Duodenal mucosa (tissue), 2 donors: ENCODE measurements at regions not wholly inside any gene's neighbourhood (a gene's known extent, or its start where the extent isn't known, plus 50 kb on each side); places are given as distances from the start of the nearest gene placed in this dataset.
"Not testable (repeated sequence)": the region's sequence is repeated elsewhere in the genome, so short reads cannot be mapped to it uniquely, and the experiment has no call there.

Experiments used
- H3K27ac ChIP-seq: one replicate; pipeline ENCODE4 v1.7.0; 2013; ENCODE audit warnings: low read depth, low read length
- H3K27me3 ChIP-seq, 2 donors: one replicate each; pipeline ENCODE4 v1.7.0; 2013; ENCODE audit warnings: low read length in 2 of 2, control low read depth in 1 of 2; ENCODE audit not compliant: insufficient read depth in 2 of 2, control insufficient read depth in 1 of 2
- H3K36me3 ChIP-seq, 2 donors: one replicate each; pipeline ENCODE4 v1.7.0; 2013; ENCODE audit warnings: low read length in 2 of 2, control low read depth in 1 of 2; ENCODE audit not compliant: insufficient read depth in 2 of 2, control insufficient read depth in 1 of 2
- H3K4me1 ChIP-seq, 2 donors: one replicate each; pipeline ENCODE4 v1.7.0; 2013; ENCODE audit warnings: low read length in 2 of 2, control low read depth in 1 of 2; ENCODE audit not compliant: insufficient read depth in 2 of 2, control insufficient read depth in 1 of 2
- H3K4me3 ChIP-seq, 2 donors: one replicate each; pipeline ENCODE4 v1.7.0; 2013; ENCODE audit warnings: low read length in 2 of 2, low read depth in 1 of 2
- H3K9ac ChIP-seq, 2 donors: one replicate each; pipeline ENCODE4 v1.7.0; 2013; ENCODE audit warnings: low read length in 2 of 2, low read depth in 1 of 2
- H3K9me3 ChIP-seq, 2 donors: one replicate each; pipeline ENCODE4 v1.7.0; 2013; ENCODE audit warnings: low read length in 2 of 2, control low read depth in 1 of 2; ENCODE audit not compliant: control insufficient read depth in 1 of 2

DNA sequence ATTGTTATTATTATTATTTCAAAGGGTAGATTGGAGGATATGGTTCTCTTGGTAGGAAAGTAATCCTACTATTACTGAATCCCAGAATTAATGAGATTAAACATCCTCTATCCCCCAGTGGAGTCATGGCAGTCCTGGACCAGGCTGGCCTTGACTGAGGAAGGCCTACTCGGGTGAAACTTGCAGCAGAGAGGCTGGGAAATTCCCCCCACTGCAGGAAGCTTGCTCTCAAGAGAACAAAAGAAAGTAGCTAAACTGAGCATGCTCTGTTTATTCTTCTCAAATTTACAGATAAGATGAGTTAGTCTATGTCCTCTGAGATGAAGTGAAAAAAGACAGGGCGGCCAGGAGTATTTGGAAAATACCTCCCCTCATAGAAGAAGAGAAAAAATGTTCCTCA lies 233.9 kb upstream of the RPS23 start:
- no peaks in the 10 kb centered on the region for H3K36me3 ChIP-seq
- no peak overlapping the region for H3K4me3 ChIP-seq
- H3K9me3 ChIP-seq = no peaks in the 10 kb centered on the region
- H3K27ac ChIP-seq = no peak overlapping the region
- H3K27me3 ChIP-seq = no peaks in the 10 kb centered on the region
- H3K4me1 ChIP-seq = no peaks in the 10 kb centered on the region
- H3K9ac ChIP-seq = no peak overlapping the region

DNA sequence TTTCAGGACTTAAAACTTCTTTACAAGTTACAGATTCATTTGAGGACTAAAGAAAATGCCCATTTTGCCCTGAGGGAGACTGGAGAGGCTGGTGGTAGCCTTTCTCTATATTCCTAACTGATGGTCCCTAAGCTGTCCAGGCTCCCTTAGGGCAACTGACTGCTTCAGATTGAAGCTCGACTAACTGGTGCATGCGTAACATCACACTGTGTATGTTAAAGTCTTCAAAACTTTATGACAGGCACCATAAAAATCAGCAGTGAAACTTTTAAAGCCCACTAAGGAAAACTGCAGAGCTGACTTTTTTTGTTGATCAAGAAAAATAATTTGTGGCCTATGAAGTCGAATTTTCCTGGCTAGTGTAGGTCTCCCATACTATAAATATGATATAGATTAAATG lies 233.0 kb upstream of the RPS23 start:
- Histone ChIP-seq H3K9ac (no peak overlapping the region), H3K36me3 (no peaks in the 10 kb centered on the region), H3K9me3 (peaks cover 0 to 6% of the 10 kb centered on the region in 2 donors), H3K27me3 (no peaks in the 10 kb centered on the region), H3K4me3 (no peak overlapping the region), H3K4me1 (no peaks in the 10 kb centered on the region), H3K27ac (no peak overlapping the region)

DNA sequence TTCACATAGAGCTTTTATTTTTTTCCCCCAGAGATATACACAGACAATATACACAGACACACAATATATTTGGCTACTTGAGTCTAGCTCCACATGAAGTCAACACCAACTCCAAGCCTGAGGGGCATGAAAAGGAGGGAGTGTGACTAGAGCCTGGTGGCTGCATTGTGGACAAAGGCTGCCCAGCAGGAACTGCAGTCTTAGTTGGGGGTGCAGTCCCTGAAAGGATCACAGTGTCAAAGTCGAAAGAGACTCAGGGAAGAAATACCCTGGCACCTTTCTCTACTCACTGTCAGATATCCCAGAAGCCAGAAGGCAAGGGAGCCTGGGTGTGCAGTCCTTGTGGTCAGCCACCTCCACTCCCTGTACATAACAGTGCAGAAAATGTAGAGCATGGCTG lies 231.6 kb upstream of the RPS23 start:
- Histone ChIP-seq H3K9ac (no peak overlapping the region), H3K4me1 (no peaks in the 10 kb centered on the region), H3K27me3 (no peaks in the 10 kb centered on the region), H3K9me3 (peaks cover 0 to 6% of the 10 kb centered on the region in 2 donors), H3K36me3 (no peaks in the 10 kb centered on the region), H3K4me3 (no peak overlapping the region), H3K27ac (no peak overlapping the region)

DNA sequence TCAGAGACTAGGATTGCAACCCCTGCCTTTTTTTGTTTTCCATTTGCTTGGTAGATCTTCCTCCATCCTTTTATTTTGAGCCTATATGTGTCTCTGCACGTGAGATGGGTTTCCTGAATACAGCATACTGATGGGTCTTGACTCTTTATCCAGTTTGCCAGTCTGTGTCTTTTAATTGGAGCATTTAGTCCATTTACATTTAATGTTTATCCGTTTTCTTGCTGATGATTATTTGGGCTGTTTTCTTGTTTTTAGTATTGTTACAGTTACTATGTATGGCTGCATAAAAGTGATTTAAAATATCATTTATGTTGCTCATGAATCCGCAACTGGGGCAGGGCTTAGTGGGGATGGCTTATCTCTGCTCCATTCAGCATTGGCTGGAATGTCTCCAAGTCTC lies 228.2 kb upstream of the RPS23 start:
- H3K4me1 ChIP-seq, H3K27me3 ChIP-seq, H3K36me3 ChIP-seq, H3K27ac ChIP-seq, H3K4me3 ChIP-seq, H3K9me3 ChIP-seq, H3K9ac ChIP-seq: not testable (repeated sequence)

DNA sequence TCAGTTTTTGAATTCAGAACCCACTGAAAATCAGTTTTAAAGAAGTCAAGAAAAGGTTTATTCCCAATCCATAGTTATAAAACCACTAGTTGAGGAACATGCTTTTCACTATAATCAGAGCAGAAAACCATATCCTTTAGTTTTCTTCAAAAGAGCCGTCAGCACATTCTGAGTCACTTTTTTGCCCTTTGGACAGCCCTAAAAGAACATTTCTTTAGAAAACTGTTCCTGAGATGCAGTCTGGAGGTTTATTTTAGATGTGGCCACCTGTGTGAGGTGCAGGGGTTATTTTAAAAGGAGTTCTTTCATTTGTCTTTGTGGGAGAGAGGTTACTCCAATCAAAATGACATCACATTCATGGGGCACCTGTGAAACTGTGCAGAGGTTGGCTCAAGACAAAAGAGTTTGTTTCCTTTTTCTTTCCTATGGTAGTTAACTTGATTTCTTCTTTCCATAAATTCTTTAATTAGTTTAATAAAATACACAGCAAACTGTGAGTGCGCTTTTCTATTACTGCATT lies 221.6 kb upstream of the RPS23 start:
- Histone ChIP-seq H3K27ac (no peak overlapping the region), H3K9ac (no peak overlapping the region), H3K27me3 (no peaks in the 10 kb centered on the region), H3K36me3 (no peaks in the 10 kb centered on the region), H3K4me1 (no peaks in the 10 kb centered on the region), H3K9me3 (peaks cover 2 to 4% of the 10 kb centered on the region in 2 donors), H3K4me3 (no peak overlapping the region)

DNA sequence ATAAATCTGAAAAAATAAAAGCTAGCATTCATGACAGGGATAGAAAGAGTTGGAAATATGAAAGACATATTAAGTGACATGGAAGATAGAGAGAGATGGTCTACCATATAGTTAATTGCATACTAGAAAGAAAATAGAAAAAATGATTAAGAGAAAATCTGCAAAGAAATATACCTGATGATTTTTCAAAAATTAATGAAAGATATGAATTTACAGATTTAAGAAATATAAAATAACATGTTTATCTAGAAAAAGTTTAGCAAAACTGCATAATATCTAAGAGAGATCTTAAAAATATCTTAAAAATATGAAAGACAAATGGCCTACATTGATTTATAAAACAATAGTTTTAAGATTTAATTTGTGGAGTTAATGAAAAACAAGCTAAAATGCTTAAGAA lies 219.1 kb upstream of the RPS23 start:
- no peaks in the 10 kb centered on the region for H3K36me3 ChIP-seq
- no peak overlapping the region for H3K4me3 ChIP-seq
- H3K27ac ChIP-seq = no peak overlapping the region
- H3K9me3 ChIP-seq = peaks cover 1 to 4% of the 10 kb centered on the region in 2 donors
- no peaks in the 10 kb centered on the region for H3K27me3 ChIP-seq
- H3K9ac ChIP-seq = no peak overlapping the region
- no peaks in the 10 kb centered on the region for H3K4me1 ChIP-seq

DNA sequence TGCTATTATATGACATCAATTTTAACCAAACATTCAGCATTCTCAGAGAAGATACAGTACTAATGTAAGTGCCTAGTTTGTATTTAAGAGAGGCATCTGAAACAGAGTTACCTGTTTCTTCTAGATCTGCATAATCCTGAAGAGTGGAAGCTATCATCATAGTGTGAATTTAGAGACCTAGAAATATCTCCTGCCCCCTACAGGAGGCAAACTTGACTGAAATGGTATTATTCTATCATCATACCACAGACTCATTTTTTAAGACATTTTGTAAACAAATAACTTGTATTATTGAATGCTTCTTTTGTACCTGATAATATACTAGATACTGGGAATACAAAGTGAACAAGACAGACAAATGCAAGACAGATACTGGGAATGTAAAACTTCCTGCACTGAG lies 216.8 kb upstream of the RPS23 start:
- Histone ChIP-seq H3K9ac (no peak overlapping the region), H3K36me3 (no peaks in the 10 kb centered on the region), H3K27ac (no peak overlapping the region), H3K9me3 (peaks cover 0 to 4% of the 10 kb centered on the region in 2 donors), H3K27me3 (no peaks in the 10 kb centered on the region), H3K4me1 (no peaks in the 10 kb centered on the region), H3K4me3 (no peak overlapping the region)

DNA sequence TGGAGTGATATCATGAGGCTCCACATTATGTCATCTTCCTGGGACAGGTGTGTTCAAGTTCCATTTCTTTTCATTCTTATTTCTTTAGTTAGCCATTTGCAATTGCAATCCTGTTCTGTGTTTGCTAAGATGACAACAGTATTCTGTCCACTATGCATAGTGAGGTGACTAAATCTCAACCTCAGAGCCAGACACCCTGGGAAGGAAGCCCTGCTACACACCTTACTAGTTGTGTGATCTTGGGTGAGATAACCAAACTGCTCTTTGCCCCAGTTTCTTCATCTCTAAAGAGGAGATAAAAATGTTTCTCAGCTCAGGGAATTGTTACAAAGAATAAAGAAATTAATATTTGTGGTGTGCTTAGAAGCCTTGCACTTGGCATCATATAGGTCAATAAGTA lies 215.1 kb upstream of the RPS23 start:
- Histone ChIP-seq H3K9me3 (peaks cover 0 to 4% of the 10 kb centered on the region in 2 donors), H3K36me3 (no peaks in the 10 kb centered on the region), H3K4me1 (no peaks in the 10 kb centered on the region), H3K27ac (no peak overlapping the region), H3K9ac (no peak overlapping the region), H3K27me3 (no peaks in the 10 kb centered on the region), H3K4me3 (no peak overlapping the region)

DNA sequence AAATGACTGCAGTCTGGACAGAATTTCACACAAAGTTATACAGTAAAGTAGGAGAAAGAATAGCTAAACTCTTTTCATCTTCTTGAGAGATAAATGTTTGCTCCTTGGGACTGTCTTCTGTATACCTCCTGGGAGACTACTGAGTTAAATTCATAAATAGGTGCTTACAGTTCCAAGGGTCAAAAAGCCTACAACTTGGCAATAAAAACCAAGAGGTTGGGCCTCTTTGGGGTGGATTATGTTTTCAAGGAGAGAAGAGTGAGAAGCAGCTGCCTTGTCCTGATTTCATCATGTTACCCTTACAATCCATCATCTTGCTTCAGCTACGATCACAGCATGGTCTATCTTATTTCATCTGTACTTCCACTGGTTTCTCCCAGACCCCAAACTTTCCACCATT lies 213.2 kb upstream of the RPS23 start:
- Histone ChIP-seq H3K27ac (no peak overlapping the region), H3K4me3 (no peak overlapping the region), H3K9me3 (peaks cover 0 to 1% of the 10 kb centered on the region in 2 donors), H3K36me3 (no peaks in the 10 kb centered on the region), H3K4me1 (no peaks in the 10 kb centered on the region), H3K9ac (no peak overlapping the region), H3K27me3 (no peaks in the 10 kb centered on the region)

DNA sequence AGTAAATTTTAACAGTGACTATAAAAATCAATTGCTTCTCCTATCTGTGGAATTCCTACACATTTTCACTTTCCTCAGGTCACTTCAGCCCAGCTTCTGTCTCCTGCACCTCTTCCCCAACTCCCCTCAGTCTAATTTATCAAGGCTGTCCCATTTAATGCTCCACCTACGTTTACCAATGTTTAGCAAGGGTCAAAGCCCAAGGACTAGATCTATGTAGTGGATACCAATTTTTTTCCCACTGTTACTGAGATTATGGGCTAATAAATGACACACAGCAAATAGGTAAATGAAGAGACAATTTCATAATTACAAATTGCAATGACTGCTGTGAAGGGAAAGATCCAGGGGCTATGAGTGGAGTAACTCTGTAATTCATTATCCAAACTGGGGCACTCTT lies 211.5 kb upstream of the RPS23 start:
- no peaks in the 10 kb centered on the region for H3K9me3 ChIP-seq

DNA sequence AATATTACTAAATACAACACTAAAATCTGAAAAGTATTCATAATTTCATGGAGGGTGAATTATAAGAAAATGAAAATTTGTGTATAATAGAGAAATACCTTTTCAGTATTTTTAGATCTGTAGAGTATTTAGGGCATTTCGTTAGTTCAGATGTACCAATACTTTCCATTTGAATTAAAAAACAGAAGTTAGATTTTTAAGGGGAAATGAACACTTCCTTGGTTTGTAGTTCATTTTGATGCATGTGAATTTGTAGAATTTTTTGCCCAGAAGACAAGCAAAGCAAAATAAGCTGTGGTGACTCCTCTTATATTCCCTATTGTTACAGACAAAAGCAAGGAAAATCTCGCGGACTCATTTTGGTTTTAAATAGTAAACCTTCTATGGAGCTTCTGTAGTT lies 209.0 kb upstream of the RPS23 start:
- no peak overlapping the region for H3K9ac ChIP-seq
- H3K9me3 ChIP-seq = no peaks in the 10 kb centered on the region
- no peak overlapping the region for H3K4me3 ChIP-seq
- no peak overlapping the region for H3K27ac ChIP-seq
- no peaks in the 10 kb centered on the region for H3K27me3 ChIP-seq
- H3K36me3 ChIP-seq = no peaks in the 10 kb centered on the region
- no peaks in the 10 kb centered on the region for H3K4me1 ChIP-seq

More for the DNA sequence above, 211.5 kb upstream of the RPS23 start:
- Histone ChIP-seq H3K4me3 (no peak overlapping the region), H3K4me1 (no peaks in the 10 kb centered on the region), H3K27me3 (no peaks in the 10 kb centered on the region), H3K27ac (no peak overlapping the region), H3K36me3 (no peaks in the 10 kb centered on the region), H3K9ac (no peak overlapping the region)
